Fibroblast of mammary gland (primary cell): ENCODE measurements at regions not wholly inside any gene's neighbourhood (a gene's known extent, or its start where the extent isn't known, plus 50 kb on each side); places are given as distances from the start of the nearest gene placed in this dataset.
"Not testable (repeated sequence)": the region's sequence is repeated elsewhere in the genome, so short reads cannot be mapped to it uniquely, and the experiment has no call there.

ENCODE experiments used
- DNase-seq: peaks from one replicate; pipeline ENCODE4 v3.0.0-alpha.2; 2010; ENCODE audit warnings: low read depth
- H3K4me3 ChIP-seq: 2 replicates; pipeline ENCODE4 v1.5.1; 2011; ENCODE audit warnings: low read depth, mild to moderate bottlenecking, low read length, moderate library complexity; ENCODE audit not compliant: control insufficient read depth
- CTCF ChIP-seq: conservative IDR thresholded peaks from 2 replicates; pipeline ENCODE4 v1.5.1; 2011; ENCODE audit warnings: low read depth, low read length, inconsistent platforms; ENCODE audit not compliant: control insufficient read depth, insufficient read depth

GRCh38 chr2:106339609-106340008 is 128.6 kb downstream of the RGPD3 start:
- H3K4me3 ChIP-seq, result no peak overlapping the region
- TF ChIP-seq CTCF, result no peak
- no peak for DNase-seq

- no peak for DNase-seq
- TF ChIP-seq CTCF, result no peak
Observed at GRCh38 chr2:106339132-106339531, 129.1 kb downstream of the RGPD3 start.

GRCh38 chr2:106338043-106338442 is 130.2 kb downstream of the RGPD3 start:
- DNase-seq, result no peak
- no peak for TF ChIP-seq CTCF
- no peak overlapping the region for H3K4me3 ChIP-seq

More at GRCh38 chr2:106339132-106339531, 129.1 kb downstream of the RGPD3 start:
- H3K4me3 ChIP-seq, result no peak overlapping the region

- DNase-seq, result no peak
- no peak for TF ChIP-seq CTCF
- H3K4me3 ChIP-seq, result no peak overlapping the region
Observed at GRCh38 chr2:106336737-106337136, 131.5 kb downstream of the RGPD3 start.

GRCh38 chr2:106336108-106336507 is 132.1 kb downstream of the RGPD3 start:
- no peak for TF ChIP-seq CTCF
- DNase-seq, result no peak
- H3K4me3 ChIP-seq, result no peak overlapping the region

- no peak overlapping the region for H3K4me3 ChIP-seq
- DNase-seq, result no peak
- no peak for TF ChIP-seq CTCF
Observed at GRCh38 chr2:106334802-106335201, 133.4 kb downstream of the RGPD3 start.

- DNase-seq, H3K4me3 ChIP-seq: not testable (repeated sequence)
Observed at GRCh38 chr2:106333253-106333873, 134.8 kb downstream of the RGPD3 start.
